8988T (cell line): ENCODE measurements at regions not wholly inside any gene's neighbourhood (a gene's known extent, or its start where the extent isn't known, plus 50 kb on each side); places are given as distances from the start of the nearest gene placed in this dataset.
"Not testable (repeated sequence)": the region's sequence is repeated elsewhere in the genome, so short reads cannot be mapped to it uniquely, and the experiment has no call there.

Experiments used
- DNase-seq: peaks from one replicate; pipeline ENCODE4 v3.0.0; 2011

GRCh38 chr11:116059919-116060318 is 555.7 kb upstream of the CADM1 start:
- no peak for DNase-seq

- DNase-seq, result no peak
These were observed 552.8 kb upstream of the CADM1 start for GRCh38 chr11:116057000-116057399.

GRCh38 chr11:116055064-116055463 is 550.8 kb upstream of the CADM1 start:
- DNase-seq, result no peak

- DNase-seq, result no peak
These were observed 549.3 kb upstream of the CADM1 start for GRCh38 chr11:116053548-116053919.

GRCh38 chr11:116052603-116053547 is 548.7 kb upstream of the CADM1 start:
- DNase-seq, result no peak

- DNase-seq, result no peak
These were observed 547.3 kb upstream of the CADM1 start for GRCh38 chr11:116051494-116051893.

- no peak for DNase-seq
These were observed 545.2 kb upstream of the CADM1 start for GRCh38 chr11:116049383-116049782.

- no peak for DNase-seq
These were observed 541.9 kb upstream of the CADM1 start for GRCh38 chr11:116046127-116046526.

GRCh38 chr11:116044941-116045340 is 540.7 kb upstream of the CADM1 start:
- no peak for DNase-seq

- DNase-seq, result no peak
These were observed 540.3 kb upstream of the CADM1 start for GRCh38 chr11:116044520-116044919.

GRCh38 chr11:116043857-116044256 is 539.6 kb upstream of the CADM1 start:
- DNase-seq, result no peak

- DNase-seq, result not testable (repeated sequence)
These were observed 538.8 kb upstream of the CADM1 start for GRCh38 chr11:116043059-116043458.

- DNase-seq, result no peak
These were observed 537.9 kb upstream of the CADM1 start for GRCh38 chr11:116042146-116042545.

GRCh38 chr11:116037861-116038260 is 533.6 kb upstream of the CADM1 start:
- DNase-seq, result no peak

GRCh38 chr11:116035977-116036376 is 531.8 kb upstream of the CADM1 start:
- no peak for DNase-seq

GRCh38 chr11:116033931-116034553 is 529.8 kb upstream of the CADM1 start:
- DNase-seq, result no peak

- no peak for DNase-seq
These were observed 526.6 kb upstream of the CADM1 start for GRCh38 chr11:116030697-116031331.

- DNase-seq, result not testable (repeated sequence)
These were observed 524.3 kb upstream of the CADM1 start for GRCh38 chr11:116028506-116028905.

GRCh38 chr11:115999437-115999836 is 495.2 kb upstream of the CADM1 start:
- DNase-seq, result no peak

- no peak for DNase-seq
These were observed 492.6 kb upstream of the CADM1 start for GRCh38 chr11:115996808-115997188.

- no peak for DNase-seq
These were observed 492.1 kb upstream of the CADM1 start for GRCh38 chr11:115996125-115996807.

- DNase-seq, result no peak
These were observed 489.4 kb upstream of the CADM1 start for GRCh38 chr11:115993590-115993989.

GRCh38 chr11:115990004-115990447 is 485.8 kb upstream of the CADM1 start:
- DNase-seq, result no peak
